Endothelial cell of umbilical vein (primary cell): ENCODE measurements at regions not wholly inside any gene's neighbourhood (a gene's known extent, or its start where the extent isn't known, plus 50 kb on each side); places are given as distances from the start of the nearest gene placed in this dataset.

ENCODE experiments used
- BruUV-seq: library from RNA; stranded (reverse); fragments of 400-500 nt; replicated peaks from 2 replicates; lab custom pipeline; 2021; lab: Mats Ljungman, UMichigan
- CTCF ChIA-PET: fragments of 300-600, 350-600 bp; sonication (Branson Sonifier 250); formaldehyde crosslinking; loops from one replicate; lab custom pipeline; 2021; ENCODE audit warnings: antibody characterized with exemption, inconsistent platforms; lab: Charles Lee
- POLR2A ChIA-PET: fragments of 300-600, 350-600 bp; sonication (Branson Sonifier 250); formaldehyde crosslinking; loops from one replicate; lab custom pipeline; 2021; ENCODE audit warnings: antibody characterized with exemption, inconsistent platforms; lab: Charles Lee
- DNase-seq: peaks from one replicate; pipeline ENCODE4 v3.0.0-alpha.2; 2011; ENCODE audit warnings: low read depth, low spot score
- FAIRE-seq: peaks from 2 replicates; lab custom pipeline; 2011; peaks lifted over from hg19 to GRCh38; lab: Jason Lieb, UNC
- H2AFZ ChIP-seq: 2 replicates; pipeline ENCODE4 v1.6.0; 2012; ENCODE audit warnings: low read depth, low read length, control low read depth, inconsistent platforms
- H3K27ac ChIP-seq: 2 replicates; pipeline ENCODE4 v1.5.1; 2011; ENCODE audit warnings: low read depth, mild to moderate bottlenecking, control low read depth, low read length, moderate library complexity; ENCODE audit not compliant: insufficient read depth
- H3K27me3 ChIP-seq, 2 experiments: 2 replicates each; pipeline versions ENCODE4 v1.6.0 to v1.6.1; 2011; ENCODE audit warnings: low read length in 2 of 2, mixed read lengths in 1 of 2; ENCODE audit not compliant: control insufficient read depth in 2 of 2, insufficient read depth in 2 of 2
- H3K36me3 ChIP-seq, 2 experiments: 2 replicates in 1 of 2; 3 replicates in 1 of 2; pipeline ENCODE4 v1.5.1; 2011; ENCODE audit warnings: low read length in 2 of 2, mild to moderate bottlenecking in 1 of 2, moderate library complexity in 1 of 2; ENCODE audit not compliant: control insufficient read depth in 2 of 2, insufficient read depth in 2 of 2; ENCODE audit errors: extremely low read depth in 1 of 2
- H3K4me1 ChIP-seq: 3 replicates; pipeline ENCODE4 v1.5.1; 2011; ENCODE audit warnings: mild to moderate bottlenecking, low read length; ENCODE audit not compliant: control insufficient read depth, insufficient read depth; ENCODE audit errors: extremely low read depth
- H3K4me2 ChIP-seq: 2 replicates; pipeline ENCODE4 v1.6.1; 2011; ENCODE audit warnings: low read length, control low read depth, mixed read lengths; ENCODE audit not compliant: insufficient read depth
- H3K4me3 ChIP-seq, 3 experiments: fragments of 200-600 bp in 1 of 3; sonication (generic), shearing (Covaris generic) in 1 of 3; replicated peaks in 1 of 3; 2 replicates each; pipeline ENCODE4 v1.5.1; 2011 to 2016; ENCODE audit warnings: control low read depth in 3 of 3, low read length in 3 of 3, mild to moderate bottlenecking in 2 of 3, inconsistent platforms in 1 of 3, low read depth in 1 of 3, moderate library complexity in 1 of 3; ENCODE audit not compliant: insufficient read depth in 1 of 3
- H3K79me2 ChIP-seq: 2 replicates; pipeline ENCODE4 v1.6.0; 2012; ENCODE audit warnings: low read length, inconsistent platforms; ENCODE audit not compliant: control insufficient read depth, insufficient read depth
- H3K9ac ChIP-seq: replicated peaks from 2 replicates; pipeline ENCODE3; 2011; ENCODE audit warnings: low read length, control low read depth; ENCODE audit not compliant: insufficient read depth; ENCODE audit errors: extremely low read depth
- H3K9me1 ChIP-seq: replicated peaks from 3 replicates; pipeline ENCODE4 v1.6.0; 2011; ENCODE audit warnings: mild to moderate bottlenecking, low read length; ENCODE audit not compliant: control insufficient read depth, insufficient read depth; ENCODE audit errors: extremely low read depth
- H3K9me3 ChIP-seq: replicated peaks from 2 replicates; pipeline ENCODE4 v1.5.1; 2012; ENCODE audit warnings: low read length, inconsistent platforms; ENCODE audit not compliant: control insufficient read depth, insufficient read depth
- H4K20me1 ChIP-seq: replicated peaks from 2 replicates; pipeline ENCODE3; 2011; ENCODE audit warnings: mild to moderate bottlenecking, low read length; ENCODE audit not compliant: control insufficient read depth, insufficient read depth; ENCODE audit errors: extremely low read depth
- EZH2 ChIP-seq: IDR thresholded peaks from 2 replicates; pipeline ENCODE4 v1.6.1; 2012; ENCODE audit warnings: borderline replicate concordance, low read depth, mild to moderate bottlenecking, moderate library complexity, low read length, inconsistent platforms; ENCODE audit not compliant: severe bottlenecking
- FOS ChIP-seq: IDR thresholded peaks from 2 replicates; pipeline ENCODE4 v1.6.1; 2011; ENCODE audit warnings: mild to moderate bottlenecking, low read length, moderate library complexity, borderline replicate concordance; ENCODE audit not compliant: insufficient read depth
- GATA2 ChIP-seq: IDR thresholded peaks from 2 replicates; pipeline ENCODE4 v1.7.0; 2011; ENCODE audit warnings: low read depth, mild to moderate bottlenecking, moderate library complexity, mixed read lengths, low read length; ENCODE audit not compliant: insufficient read length, insufficient read depth
- JUN ChIP-seq: IDR thresholded peaks from 2 replicates; pipeline ENCODE4 v1.6.1; 2011; ENCODE audit warnings: borderline replicate concordance, low read depth; ENCODE audit not compliant: insufficient read length, insufficient read depth
- MYC ChIP-seq: IDR thresholded peaks from one replicate; pipeline ENCODE4 v1.6.1; 2011; ENCODE audit warnings: mild to moderate bottlenecking, low read depth, low read length
- POLR2A ChIP-seq: IDR thresholded peaks from 2 replicates; pipeline ENCODE4 v1.6.1; 2012; ENCODE audit warnings: low read depth, mild to moderate bottlenecking, control low read depth, low read length
- POLR2AphosphoS5 ChIP-seq: IDR thresholded peaks from 2 replicates; pipeline ENCODE4 v1.6.1; 2012; ENCODE audit warnings: low read depth, mild to moderate bottlenecking, control low read depth, low read length, moderate library complexity; ENCODE audit not compliant: insufficient read depth
- dilution Hi-C: fragments of 300-500 bp; cut with MboI; formaldehyde crosslinking; loops from one replicate; pipeline ENCODE4 v1.15.0; 2019; ENCODE audit warnings: low sequenced_read_pairs; ENCODE audit not compliant: extremely low pct_ligation_motif_present
- intact Hi-C: fragments of 100-400 bp; cut with micrococcal nuclease; formaldehyde crosslinking; loops from one replicate; pipeline ENCODE4 v1.10.0; 2022
- TF ChIP-seq, protein P1 (sequence below): IDR thresholded peaks from 2 replicates; pipeline ENCODE4 v1.6.1; 2011; ENCODE audit not compliant: insufficient read depth, insufficient read length
- TF ChIP-seq, protein P2 (sequence below), 2 donors: IDR thresholded peaks; 1 replicate in 1 of 2; 2 replicates in 1 of 2; pipeline ENCODE4 v1.5.1; 2011; ENCODE audit warnings: low read length in 2 of 2, mild to moderate bottlenecking in 2 of 2, moderate library complexity in 2 of 2, control low read depth in 1 of 2, inconsistent platforms in 1 of 2, low read depth in 1 of 2; ENCODE audit not compliant: insufficient read depth in 1 of 2; ENCODE audit errors: extremely low read depth in 1 of 2

DNA sequence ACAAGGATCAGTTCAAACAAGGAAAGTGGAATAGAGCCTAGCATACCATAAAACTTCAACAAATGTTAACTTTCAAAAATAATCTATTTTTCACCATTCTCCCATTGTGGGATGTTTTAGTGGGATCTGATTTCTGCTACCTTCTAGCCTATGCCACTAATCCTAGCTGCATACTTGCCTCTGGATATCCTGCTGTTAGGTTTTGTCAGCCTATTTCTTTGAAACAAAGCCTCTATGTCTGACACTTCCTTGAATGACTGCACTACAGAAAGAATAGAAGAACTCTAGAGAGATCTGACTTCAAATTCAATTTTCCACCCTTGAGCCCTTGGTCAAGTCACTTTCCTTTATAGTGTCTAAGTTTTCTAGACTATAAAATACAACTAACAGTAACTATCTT, 291.5 kb downstream of the PTH2R start:
- BruUV-seq, result no TSS peak
- intact Hi-C loops (no loop called here), dilution Hi-C loops (no loop called here)
- DNase-seq, result no peak
- H3K27me3 ChIP-seq, result no peaks in the 10 kb centered on the region
- H3K4me3 ChIP-seq, result no peak overlapping the region
- H2AFZ ChIP-seq, result no peak overlapping the region
- ChIA-PET POLR2A (no interaction called here), CTCF (no interaction called here)
- peaks cover 2% of the 10 kb centered on the region for H3K9me3 ChIP-seq
- no peak for TF ChIP-seq EZH2
- TF ChIP-seq GATA2, result no peak
- TF ChIP-seq, protein P1, sequence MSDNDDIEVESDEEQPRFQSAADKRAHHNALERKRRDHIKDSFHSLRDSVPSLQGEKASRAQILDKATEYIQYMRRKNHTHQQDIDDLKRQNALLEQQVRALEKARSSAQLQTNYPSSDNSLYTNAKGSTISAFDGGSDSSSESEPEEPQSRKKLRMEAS, result no peak
- no peak for TF ChIP-seq POLR2A
- TF ChIP-seq POLR2AphosphoS5, result no peak
- no peak for FAIRE-seq
- H3K4me2 ChIP-seq, result no peak overlapping the region
- H3K9ac ChIP-seq, result no peak overlapping the region
- H3K4me1 ChIP-seq, result no peaks in the 10 kb centered on the region
- H3K9me1 ChIP-seq, result no peaks in the 10 kb centered on the region
- H4K20me1 ChIP-seq, result no peaks in the 10 kb centered on the region
- no peaks in the 10 kb centered on the region for H3K36me3 ChIP-seq
- H3K27ac ChIP-seq, result no peak overlapping the region
- no peaks in the 10 kb centered on the region for H3K79me2 ChIP-seq

DNA sequence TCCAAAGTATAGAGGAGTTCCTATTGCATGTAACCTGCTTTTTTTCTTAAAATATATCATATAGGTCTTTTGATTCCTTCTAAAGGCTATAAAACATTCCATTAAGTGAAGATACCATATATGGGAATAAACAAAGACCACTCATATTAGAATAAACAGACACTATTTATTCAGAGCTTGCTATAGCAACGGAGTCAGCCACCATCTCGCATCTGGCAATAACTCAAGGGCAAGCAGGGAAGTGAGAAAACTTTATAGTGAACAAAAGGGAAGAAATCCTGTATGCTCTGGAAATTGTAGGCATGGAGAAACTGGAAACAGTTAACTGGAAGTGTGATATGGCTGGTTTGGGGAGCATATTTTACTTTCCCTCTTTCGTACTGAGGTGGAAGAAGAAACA, 301.9 kb downstream of the PTH2R start:
- Histone ChIP-seq H3K4me2 (no peak overlapping the region), H3K36me3 (no peaks in the 10 kb centered on the region), H3K4me3 (no peak overlapping the region), H3K27ac (no peak overlapping the region), H3K27me3 (no peaks in the 10 kb centered on the region), H3K79me2 (no peaks in the 10 kb centered on the region), H4K20me1 (no peaks in the 10 kb centered on the region), H3K9me3 (peaks cover 2% of the 10 kb centered on the region), H3K4me1 (no peaks in the 10 kb centered on the region), H2AFZ (no peak overlapping the region), H3K9ac (no peak overlapping the region), H3K9me1 (no peaks in the 10 kb centered on the region)
- TF ChIP-seq EZH2, result no peak
- TF ChIP-seq, protein P1, result no peak
- no peak for TF ChIP-seq JUN
- no peak for TF ChIP-seq FOS
- TF ChIP-seq, protein P2, sequence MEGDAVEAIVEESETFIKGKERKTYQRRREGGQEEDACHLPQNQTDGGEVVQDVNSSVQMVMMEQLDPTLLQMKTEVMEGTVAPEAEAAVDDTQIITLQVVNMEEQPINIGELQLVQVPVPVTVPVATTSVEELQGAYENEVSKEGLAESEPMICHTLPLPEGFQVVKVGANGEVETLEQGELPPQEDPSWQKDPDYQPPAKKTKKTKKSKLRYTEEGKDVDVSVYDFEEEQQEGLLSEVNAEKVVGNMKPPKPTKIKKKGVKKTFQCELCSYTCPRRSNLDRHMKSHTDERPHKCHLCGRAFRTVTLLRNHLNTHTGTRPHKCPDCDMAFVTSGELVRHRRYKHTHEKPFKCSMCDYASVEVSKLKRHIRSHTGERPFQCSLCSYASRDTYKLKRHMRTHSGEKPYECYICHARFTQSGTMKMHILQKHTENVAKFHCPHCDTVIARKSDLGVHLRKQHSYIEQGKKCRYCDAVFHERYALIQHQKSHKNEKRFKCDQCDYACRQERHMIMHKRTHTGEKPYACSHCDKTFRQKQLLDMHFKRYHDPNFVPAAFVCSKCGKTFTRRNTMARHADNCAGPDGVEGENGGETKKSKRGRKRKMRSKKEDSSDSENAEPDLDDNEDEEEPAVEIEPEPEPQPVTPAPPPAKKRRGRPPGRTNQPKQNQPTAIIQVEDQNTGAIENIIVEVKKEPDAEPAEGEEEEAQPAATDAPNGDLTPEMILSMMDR (IDR thresholded peaks at IDR 0.05; ENCODE audit: extremely low read depth in 1 of 2, insufficient read depth in 1 of 2, low read depth in 1 of 2, low read length in 2 of 2), result no peak
- no peak for TF ChIP-seq GATA2
- no peak for TF ChIP-seq POLR2AphosphoS5
- TF ChIP-seq MYC, result no peak
- no peak for TF ChIP-seq POLR2A
- no peak for FAIRE-seq
- CTCF ChIA-PET, result no interaction called here
- no TSS peak for BruUV-seq
- intact Hi-C loops (no loop called here), dilution Hi-C loops (no loop called here)
- DNase-seq, result no peak
- POLR2A ChIA-PET, result no interaction called here
